SK-N-SH (cell line): ENCODE measurements at regions not wholly inside any gene's neighbourhood (a gene's known extent, or its start where the extent isn't known, plus 50 kb on each side); places are given as distances from the start of the nearest gene placed in this dataset.

Experiments
- CTCF ChIA-PET: fragments of 300-600, 350-600 bp; formaldehyde crosslinking; extraction: SDS; loops from one replicate; lab custom pipeline; 2021; lab: Yijun Ruan, JAX
- POLR2A ChIA-PET: fragments of 350-600 bp; sonication (Branson Sonifier 250); formaldehyde crosslinking; extraction: SDS; loops from one replicate; lab custom pipeline; 2020; ENCODE audit warnings: antibody characterized with exemption, inconsistent platforms; lab: Yijun Ruan, JAX
- DNase-seq: peaks from one replicate; pipeline ENCODE4 v3.0.0; 2012
- H2AFZ ChIP-seq: fragments of 200-600 bp; sonication (generic); 2 replicates; pipeline ENCODE4 v1.8.1; 2016; ENCODE audit warnings: antibody characterized with exemption, mild to moderate bottlenecking, low read depth
- H3F3A ChIP-seq: fragments of 200-600 bp; sonication (generic); replicated peaks from 2 replicates; pipeline ENCODE3; 2016; ENCODE audit warnings: antibody characterized with exemption, mild to moderate bottlenecking; ENCODE audit not compliant: insufficient read depth
- H3K27ac ChIP-seq, 2 experiments: fragments of 200-500 bp in 1 of 2; fragments of 200-600 bp in 1 of 2; sonication (Bioruptor generic) in 1 of 2; sonication (generic), shearing (Covaris generic) in 1 of 2; 2 replicates each; pipeline versions ENCODE4 v1.5.1 to v1.6.1; 2014 to 2016; ENCODE audit warnings: low read depth in 2 of 2, inconsistent platforms in 1 of 2, low read length in 1 of 2, mild to moderate bottlenecking in 1 of 2, mixed read lengths in 1 of 2
- H3K27me3 ChIP-seq: fragments of 200-600 bp; sonication (generic), shearing (Covaris generic); 2 replicates; pipeline ENCODE4 v1.6.1; 2016; ENCODE audit warnings: mixed run types; ENCODE audit not compliant: insufficient read depth
- H3K36me3 ChIP-seq, 2 experiments: fragments of 200-500 bp in 1 of 2; fragments of 200-600 bp in 1 of 2; sonication (Bioruptor generic) in 1 of 2; sonication (generic) in 1 of 2; replicated peaks in 1 of 2; 2 replicates each; pipeline versions ENCODE3 to v1.5.1; 2014 to 2016; ENCODE audit warnings: low read length in 1 of 2, mild to moderate bottlenecking in 1 of 2; ENCODE audit not compliant: insufficient read depth in 2 of 2, control insufficient read depth in 1 of 2
- H3K4me1 ChIP-seq, 2 experiments: fragments of 200-500 bp in 1 of 2; fragments of 200-600 bp in 1 of 2; sonication (Bioruptor generic) in 1 of 2; sonication (generic), shearing (Covaris generic) in 1 of 2; 2 replicates each; pipeline versions ENCODE4 v1.5.1 to v1.6.1; 2014 to 2016; ENCODE audit warnings: low read depth in 1 of 2, low read length in 1 of 2, mixed run types in 1 of 2; ENCODE audit not compliant: insufficient read depth in 2 of 2, control insufficient read depth in 1 of 2
- H3K4me2 ChIP-seq: fragments of 200-600 bp; sonication (generic), shearing (Covaris generic); 2 replicates; pipeline ENCODE4 v1.6.1; 2017; ENCODE audit warnings: mixed run types
- H3K4me3 ChIP-seq, 2 experiments: fragments of 200-500 bp in 1 of 2; fragments of 200-600 bp in 1 of 2; sonication (Bioruptor generic) in 1 of 2; sonication (generic), shearing (Covaris generic) in 1 of 2; 2 replicates each; pipeline versions ENCODE4 v1.5.1 to v1.8.1; 2014 to 2016; ENCODE audit warnings: low read depth in 2 of 2, inconsistent platforms in 1 of 2, low read length in 1 of 2, mild to moderate bottlenecking in 1 of 2, mixed read lengths in 1 of 2, moderate library complexity in 1 of 2
- H3K79me2 ChIP-seq: fragments of 200-600 bp; sonication (generic); 2 replicates; pipeline ENCODE4 v1.8.1; 2017; ENCODE audit warnings: mild to moderate bottlenecking; ENCODE audit not compliant: insufficient read depth
- H3K9ac ChIP-seq: fragments of 200-600 bp; sonication (generic); 2 replicates; pipeline ENCODE4 v1.6.1; 2017; ENCODE audit warnings: mixed run types
- H3K9me2 ChIP-seq: fragments of 200-600 bp; sonication (generic); 2 replicates; pipeline ENCODE4 v1.6.1; 2017; ENCODE audit warnings: mixed run types
- H3K9me3 ChIP-seq: fragments of 200-600 bp; sonication (generic); 2 replicates; pipeline ENCODE4 v1.6.1; 2017; ENCODE audit warnings: mixed run types, mild to moderate bottlenecking, moderate library complexity
- H4K20me1 ChIP-seq: fragments of 200-600 bp; sonication (generic); 2 replicates; pipeline ENCODE4 v1.6.1; 2017; ENCODE audit warnings: mild to moderate bottlenecking, mixed run types; ENCODE audit not compliant: insufficient read depth
- CHD2 ChIP-seq: fragments of 150-350 bp; IDR thresholded peaks from 2 replicates; pipeline ENCODE4 v1.6.1; 2018; ENCODE audit warnings: low read length; ENCODE audit not compliant: partially characterized antibody
- CTCF ChIP-seq: fragments of 200-600 bp; sonication (generic); IDR thresholded peaks from 2 replicates; pipeline ENCODE4 v1.6.1; 2017; ENCODE audit warnings: antibody characterized with exemption, mild to moderate bottlenecking, moderate library complexity
- FOSL2 ChIP-seq: IDR thresholded peaks from 2 replicates; pipeline ENCODE4 v1.4.0; 2012; ENCODE audit warnings: low read depth, mild to moderate bottlenecking, moderate library complexity, borderline replicate concordance
- IRF3 ChIP-seq: fragments of 150-350 bp; IDR thresholded peaks from 2 replicates; pipeline ENCODE4 v1.6.1; 2016; ENCODE audit warnings: mild to moderate bottlenecking, low read depth, low read length
- MXI1 ChIP-seq: IDR thresholded peaks from 2 replicates; pipeline ENCODE4 v1.6.1; 2012; ENCODE audit warnings: mild to moderate bottlenecking, low read depth, low read length, improper control_type of control experiment
- NFIC ChIP-seq: IDR thresholded peaks from 2 replicates; pipeline ENCODE4 v1.4.0; 2012; ENCODE audit warnings: borderline replicate concordance
- RXRA ChIP-seq: IDR thresholded peaks from 2 replicates; pipeline ENCODE4 v1.4.0; 2012; ENCODE audit warnings: low read depth, mild to moderate bottlenecking, borderline replicate concordance
- TAF1 ChIP-seq: IDR thresholded peaks from 2 replicates; pipeline ENCODE4 v1.6.1; 2012; ENCODE audit warnings: low read depth, mild to moderate bottlenecking, low read length, moderate library complexity, borderline replicate concordance
- TCF12 ChIP-seq: IDR thresholded peaks from 2 replicates; pipeline ENCODE4 v1.4.0; 2012
- USF1 ChIP-seq: IDR thresholded peaks from 2 replicates; pipeline ENCODE4 v1.4.0; 2012; ENCODE audit warnings: low read depth, borderline replicate concordance
- WGBS: methylation state at CpG from one replicate; pipeline ENCODE4 v1.1.6; 2017; ENCODE audit warnings: low lambda C conversion rate; 5-methylcytosine and 5-hydroxymethylcytosine counted together
- TF ChIP-seq, protein P1 (sequence below): IDR thresholded peaks from 2 replicates; pipeline ENCODE4; 2012
- TF ChIP-seq, protein P2 (sequence below): IDR thresholded peaks from 2 replicates; pipeline ENCODE4 v1.4.0; 2012; ENCODE audit warnings: low read depth, borderline replicate concordance

GRCh38 chr15:87228460-87228859 lies 1028.1 kb downstream of the NTRK3 start (continued):
- TF ChIP-seq USF1 (no peak), TAF1 (no peak), IRF3 (no peak), CHD2 (no peak)
- TF ChIP-seq, protein P1, sequence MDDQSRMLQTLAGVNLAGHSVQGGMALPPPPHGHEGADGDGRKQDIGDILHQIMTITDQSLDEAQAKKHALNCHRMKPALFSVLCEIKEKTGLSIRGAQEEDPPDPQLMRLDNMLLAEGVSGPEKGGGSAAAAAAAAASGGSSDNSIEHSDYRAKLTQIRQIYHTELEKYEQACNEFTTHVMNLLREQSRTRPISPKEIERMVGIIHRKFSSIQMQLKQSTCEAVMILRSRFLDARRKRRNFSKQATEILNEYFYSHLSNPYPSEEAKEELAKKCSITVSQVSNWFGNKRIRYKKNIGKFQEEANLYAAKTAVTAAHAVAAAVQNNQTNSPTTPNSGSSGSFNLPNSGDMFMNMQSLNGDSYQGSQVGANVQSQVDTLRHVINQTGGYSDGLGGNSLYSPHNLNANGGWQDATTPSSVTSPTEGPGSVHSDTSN = no peak
- TF ChIP-seq, protein P2, sequence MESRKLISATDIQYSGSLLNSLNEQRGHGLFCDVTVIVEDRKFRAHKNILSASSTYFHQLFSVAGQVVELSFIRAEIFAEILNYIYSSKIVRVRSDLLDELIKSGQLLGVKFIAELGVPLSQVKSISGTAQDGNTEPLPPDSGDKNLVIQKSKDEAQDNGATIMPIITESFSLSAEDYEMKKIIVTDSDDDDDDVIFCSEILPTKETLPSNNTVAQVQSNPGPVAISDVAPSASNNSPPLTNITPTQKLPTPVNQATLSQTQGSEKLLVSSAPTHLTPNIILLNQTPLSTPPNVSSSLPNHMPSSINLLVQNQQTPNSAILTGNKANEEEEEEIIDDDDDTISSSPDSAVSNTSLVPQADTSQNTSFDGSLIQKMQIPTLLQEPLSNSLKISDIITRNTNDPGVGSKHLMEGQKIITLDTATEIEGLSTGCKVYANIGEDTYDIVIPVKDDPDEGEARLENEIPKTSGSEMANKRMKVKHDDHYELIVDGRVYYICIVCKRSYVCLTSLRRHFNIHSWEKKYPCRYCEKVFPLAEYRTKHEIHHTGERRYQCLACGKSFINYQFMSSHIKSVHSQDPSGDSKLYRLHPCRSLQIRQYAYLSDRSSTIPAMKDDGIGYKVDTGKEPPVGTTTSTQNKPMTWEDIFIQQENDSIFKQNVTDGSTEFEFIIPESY = no peak

DNA sequence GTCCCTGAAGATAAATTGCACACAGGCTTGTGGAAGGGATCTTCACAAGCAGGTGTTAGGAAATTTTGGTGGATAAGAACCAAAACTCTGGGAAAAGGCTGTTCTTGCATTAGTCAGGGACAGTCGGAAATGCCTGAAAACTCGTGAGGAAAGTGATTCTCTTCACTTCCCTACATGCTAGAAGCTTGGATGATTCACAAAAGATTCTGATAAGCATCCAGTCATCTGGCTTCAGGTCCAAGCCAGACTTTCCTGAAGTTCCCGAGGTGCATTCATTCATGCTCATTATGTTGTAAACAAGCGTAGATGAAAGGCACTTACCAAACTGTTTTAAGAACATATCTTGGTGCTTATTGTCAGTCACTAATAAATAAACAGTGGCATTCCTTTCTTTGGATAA lies 1028.7 kb downstream of the NTRK3 start:
- no peaks in the 10 kb centered on the region for H3K36me3 ChIP-seq
- H3K27ac ChIP-seq = peak overlapping the region in 1 of 2 experiments; percentile 35; a peak in 1 of 4 replicates
- no peak overlapping the region for H3K9ac ChIP-seq
- H3F3A ChIP-seq = no peaks in the 10 kb centered on the region
- no peaks in the 10 kb centered on the region for H3K4me1 ChIP-seq
- H3K9me2 ChIP-seq = no peaks in the 10 kb centered on the region
- H3K27me3 ChIP-seq = no peaks in the 10 kb centered on the region
- no peak overlapping the region for H3K4me2 ChIP-seq
- TF ChIP-seq MXI1 (no peak), FOSL2 (peak; percentile 28; the same call in 1 of the 2 replicates), TCF12 (peak; percentile 37; the same call in 1 of the 2 replicates), RXRA (no peak), NFIC (peak; percentile 5; the same call in 1 of the 2 replicates), CTCF (no peak)
- TF ChIP-seq, protein P1 = no peak
- no peak for DNase-seq
- ChIA-PET CTCF (no interaction called here), POLR2A (no interaction called here)
- H3K4me3 ChIP-seq = no peak overlapping the region
- no peaks in the 10 kb centered on the region for H3K79me2 ChIP-seq
- no peaks in the 10 kb centered on the region for H4K20me1 ChIP-seq
- no peaks in the 10 kb centered on the region for H3K9me3 ChIP-seq
- 30% methylated on average over 4 of the region's 4 CpGs for WGBS
- no peak overlapping the region for H2AFZ ChIP-seq
